ENCODE measurements at regions not wholly inside any gene's neighbourhood (a gene's known extent, or its start where the extent isn't known, plus 50 kb on each side); places are given as distances from the start of the nearest gene placed in this dataset.

DNA sequence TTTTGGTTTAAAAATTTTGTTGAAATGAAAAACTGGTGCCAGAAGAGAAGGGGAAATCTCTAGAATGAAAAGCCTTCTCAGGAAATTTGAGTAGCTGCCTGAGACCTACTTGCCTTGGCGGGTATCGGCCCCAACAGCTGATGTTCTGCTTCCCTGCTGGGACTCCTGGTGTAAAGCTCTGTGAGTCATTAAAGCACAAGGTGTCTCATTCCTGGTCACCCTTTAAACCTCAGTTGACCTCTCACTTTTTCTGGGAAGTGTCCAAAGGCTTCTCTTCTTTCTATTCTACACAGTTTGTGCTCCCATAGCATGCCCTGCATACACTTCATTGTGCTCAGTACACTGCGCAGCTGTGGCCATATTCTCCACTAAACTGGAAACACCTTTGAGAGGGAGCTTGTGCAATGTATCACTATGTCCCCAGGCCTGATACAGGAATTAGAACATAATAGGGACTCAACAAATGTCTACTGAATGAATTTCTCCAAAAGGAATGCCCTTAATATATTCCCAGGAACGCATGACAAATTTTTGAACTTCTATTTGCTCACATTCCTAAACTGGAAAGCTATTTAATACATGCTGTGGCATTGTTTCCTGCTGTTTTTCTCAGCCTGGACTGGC is 303.9 kb downstream of the SDHAF3 start:
- TF ChIP-seq TARDBP (IDR thresholded peaks at IDR 0.05) (no peak), FOXK2 (IDR thresholded peaks at IDR 0.05) (no peak), ARNT (IDR thresholded peaks at IDR 0.05) (no peak), FOXM1 (IDR thresholded peaks at IDR 0.05; ENCODE audit: borderline replicate concordance) (no peak), FOXA1 (IDR thresholded peaks at IDR 0.05) (no peak), ZNF384 (IDR thresholded peaks at IDR 0.05) (no peak), SP1 (IDR thresholded peaks at IDR 0.05) (no peak), BHLHE40 (IDR thresholded peaks at IDR 0.05; ENCODE audit: borderline replicate concordance) (no peak), L3MBTL2 (conservative IDR thresholded peaks at IDR 0.05) (no peak), ELF4 (IDR thresholded peaks at IDR 0.05) (no peak)

All from HEK293T (cell line).